Neural progenitor cell (in vitro differentiated cells): ENCODE measurements at regions not wholly inside any gene's neighbourhood (a gene's known extent, or its start where the extent isn't known, plus 50 kb on each side); places are given as distances from the start of the nearest gene placed in this dataset.

ENCODE experiments used
- DNase-seq: peaks from one replicate; pipeline ENCODE4 v3.0.0-alpha.2; 2016; ENCODE audit warnings: low spot score
- H2AFZ ChIP-seq: fragments of 200-600 bp; sonication (generic); replicated peaks from 2 replicates; pipeline ENCODE4 v1.6.1; 2016; ENCODE audit warnings: antibody characterized with exemption
- H3F3A ChIP-seq: fragments of 200-600 bp; sonication (generic); 2 replicates; pipeline ENCODE4 v1.6.1; 2016; ENCODE audit warnings: antibody characterized with exemption, low read depth
- H3K27ac ChIP-seq: fragments of 200-600 bp; sonication (generic); 2 replicates; pipeline ENCODE4 v1.5.1; 2016; ENCODE audit warnings: mild to moderate bottlenecking
- H3K27me3 ChIP-seq: fragments of 200-600 bp; sonication (generic); 2 replicates; pipeline ENCODE4 v1.6.1; 2016; ENCODE audit warnings: mild to moderate bottlenecking, moderate library complexity
- H3K36me3 ChIP-seq: fragments of 200-600 bp; sonication (generic); 2 replicates; pipeline ENCODE4 v1.5.1; 2016
- H3K4me1 ChIP-seq: fragments of 200-600 bp; sonication (generic); 2 replicates; pipeline ENCODE4 v1.6.1; 2016; ENCODE audit warnings: mixed run types
- H3K4me2 ChIP-seq: fragments of 200-600 bp; sonication (generic); 2 replicates; pipeline ENCODE4 v1.6.1; 2016
- H3K4me3 ChIP-seq: fragments of 200-600 bp; sonication (generic); 2 replicates; pipeline ENCODE4 v1.5.1; 2016
- H3K79me2 ChIP-seq: fragments of 200-600 bp; sonication (generic); 2 replicates; pipeline ENCODE4 v1.6.1; 2016; ENCODE audit warnings: low read depth
- H3K9ac ChIP-seq: fragments of 200-600 bp; sonication (generic); 2 replicates; pipeline ENCODE4 v1.6.1; 2016
- H3K9me3 ChIP-seq: fragments of 200-600 bp; sonication (generic); 2 replicates; pipeline ENCODE4 v1.5.1; 2016; ENCODE audit warnings: low read depth
- H4K20me1 ChIP-seq: fragments of 200-600 bp; sonication (generic); 2 replicates; pipeline ENCODE4 v1.6.1; 2016; ENCODE audit warnings: low read depth
- H3K27ac Mint-ChIP-seq: 3 replicates; pipeline ENCODE4 v1.8.0; 2021; ENCODE audit warnings: mixed read lengths
- H3K27me3 Mint-ChIP-seq: 2 replicates; pipeline ENCODE4 v1.8.0; 2022; ENCODE audit warnings: low read depth, mild to moderate bottlenecking, inconsistent platforms, moderate library complexity, mixed read lengths; ENCODE audit not compliant: insufficient read depth
- H3K36me3 Mint-ChIP-seq: 3 replicates; pipeline ENCODE4 v1.8.0; 2021; ENCODE audit warnings: mixed read lengths
- H3K4me1 Mint-ChIP-seq: 3 replicates; pipeline ENCODE4 v1.8.0; 2021; ENCODE audit warnings: mixed read lengths
- H3K4me3 Mint-ChIP-seq: 3 replicates; pipeline ENCODE4 v1.8.0; 2021; ENCODE audit warnings: mild to moderate bottlenecking, moderate library complexity, mixed read lengths
- H3K9me3 Mint-ChIP-seq: 3 replicates; pipeline ENCODE4 v1.8.0; 2020; ENCODE audit warnings: mixed read lengths
- EZH2 ChIP-seq: fragments of 200-600 bp; sonication (generic); IDR thresholded peaks from 2 replicates; pipeline ENCODE4 v1.6.1; 2017; ENCODE audit warnings: antibody characterized with exemption, mild to moderate bottlenecking, moderate library complexity
- EZH2phosphoT487 ChIP-seq: fragments of 200-600 bp; sonication (generic); IDR thresholded peaks from 2 replicates; pipeline ENCODE4 v1.6.1; 2017; ENCODE audit warnings: antibody characterized with exemption
- TF ChIP-seq, protein P1 (sequence below): fragments of 200-600 bp; sonication (generic); IDR thresholded peaks from 2 replicates; pipeline ENCODE4 v1.5.1; 2017; ENCODE audit warnings: antibody characterized with exemption, mild to moderate bottlenecking

DNA sequence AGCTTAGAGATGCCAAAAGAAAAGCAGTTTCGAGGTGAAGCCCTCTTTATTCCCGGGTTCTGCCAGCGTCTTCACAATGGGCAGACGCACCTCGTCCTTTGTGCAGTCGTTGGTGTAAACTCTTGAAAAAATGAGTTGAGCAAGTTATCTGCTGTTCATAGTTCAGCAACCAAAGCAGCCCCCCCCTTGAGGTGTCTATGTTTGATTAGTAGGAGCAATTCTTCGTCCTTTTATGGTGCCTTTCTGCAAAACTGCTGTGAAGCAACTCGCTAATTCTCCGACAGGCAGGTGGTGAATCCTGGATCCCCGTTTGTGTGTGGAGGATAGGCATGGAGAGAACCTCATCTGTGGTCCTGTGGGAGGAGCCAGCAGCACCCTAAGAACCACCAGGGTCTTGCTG is 234.5 kb downstream of the GLRX3 start:
- no peak overlapping the region for H3K27ac ChIP-seq
- no peak for DNase-seq
- H3K4me3 Mint-ChIP-seq = no peak overlapping the region
- H3K27me3 Mint-ChIP-seq = peaks cover 9% of the 10 kb centered on the region
- H3K4me1 ChIP-seq = no peaks in the 10 kb centered on the region
- H3K9me3 Mint-ChIP-seq = no peaks in the 10 kb centered on the region
- no peaks in the 10 kb centered on the region for H4K20me1 ChIP-seq
- TF ChIP-seq, protein P1, sequence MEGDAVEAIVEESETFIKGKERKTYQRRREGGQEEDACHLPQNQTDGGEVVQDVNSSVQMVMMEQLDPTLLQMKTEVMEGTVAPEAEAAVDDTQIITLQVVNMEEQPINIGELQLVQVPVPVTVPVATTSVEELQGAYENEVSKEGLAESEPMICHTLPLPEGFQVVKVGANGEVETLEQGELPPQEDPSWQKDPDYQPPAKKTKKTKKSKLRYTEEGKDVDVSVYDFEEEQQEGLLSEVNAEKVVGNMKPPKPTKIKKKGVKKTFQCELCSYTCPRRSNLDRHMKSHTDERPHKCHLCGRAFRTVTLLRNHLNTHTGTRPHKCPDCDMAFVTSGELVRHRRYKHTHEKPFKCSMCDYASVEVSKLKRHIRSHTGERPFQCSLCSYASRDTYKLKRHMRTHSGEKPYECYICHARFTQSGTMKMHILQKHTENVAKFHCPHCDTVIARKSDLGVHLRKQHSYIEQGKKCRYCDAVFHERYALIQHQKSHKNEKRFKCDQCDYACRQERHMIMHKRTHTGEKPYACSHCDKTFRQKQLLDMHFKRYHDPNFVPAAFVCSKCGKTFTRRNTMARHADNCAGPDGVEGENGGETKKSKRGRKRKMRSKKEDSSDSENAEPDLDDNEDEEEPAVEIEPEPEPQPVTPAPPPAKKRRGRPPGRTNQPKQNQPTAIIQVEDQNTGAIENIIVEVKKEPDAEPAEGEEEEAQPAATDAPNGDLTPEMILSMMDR = no peak
- TF ChIP-seq EZH2 (no peak), EZH2phosphoT487 (no peak)
- H3K36me3 Mint-ChIP-seq = no peaks in the 10 kb centered on the region
- H3K4me2 ChIP-seq = no peak overlapping the region
- no peaks in the 10 kb centered on the region for H3F3A ChIP-seq
- H3K9ac ChIP-seq = no peak overlapping the region
- H3K4me1 Mint-ChIP-seq = peaks cover 7% of the 10 kb centered on the region
- H3K9me3 ChIP-seq = no peaks in the 10 kb centered on the region
- H3K36me3 ChIP-seq = no peaks in the 10 kb centered on the region
- H2AFZ ChIP-seq = no peak overlapping the region
- H3K79me2 ChIP-seq = no peaks in the 10 kb centered on the region
- H3K27ac Mint-ChIP-seq = no peak overlapping the region
- H3K27me3 ChIP-seq = no peaks in the 10 kb centered on the region
- H3K4me3 ChIP-seq = no peak overlapping the region

DNA sequence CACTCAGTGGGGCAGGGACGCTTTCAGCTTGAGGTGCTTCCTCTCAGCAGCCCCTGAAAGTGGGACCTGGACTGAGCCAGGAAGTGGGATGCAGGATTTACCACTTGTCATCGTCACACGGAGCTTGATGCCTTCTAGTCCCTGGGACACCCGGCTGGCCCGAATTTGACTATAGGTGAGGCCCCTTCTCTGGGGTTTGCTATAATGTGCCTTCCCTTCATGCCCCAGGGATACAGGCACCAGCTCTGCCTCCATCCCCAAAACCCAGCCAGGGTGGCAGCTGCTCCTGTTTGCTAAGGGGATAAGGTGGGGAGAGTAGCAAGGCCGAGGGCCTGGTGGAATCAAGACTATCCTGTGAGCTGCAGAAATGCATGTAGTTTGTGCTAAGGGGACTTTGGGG is 235.0 kb downstream of the GLRX3 start:
- no peaks in the 10 kb centered on the region for H4K20me1 ChIP-seq
- H3K79me2 ChIP-seq = no peaks in the 10 kb centered on the region
- TF ChIP-seq, protein P1 = no peak
- no peak for TF ChIP-seq EZH2phosphoT487
- TF ChIP-seq EZH2 = no peak
- no peak overlapping the region for H3K27ac Mint-ChIP-seq
- no peak overlapping the region for H3K4me2 ChIP-seq
- no peak overlapping the region for H3K4me3 Mint-ChIP-seq
- H3K27me3 Mint-ChIP-seq = peaks cover 9% of the 10 kb centered on the region
- no peaks in the 10 kb centered on the region for H3K4me1 ChIP-seq
- H3K9ac ChIP-seq = no peak overlapping the region
- H3K36me3 ChIP-seq = no peaks in the 10 kb centered on the region
- H3K27ac ChIP-seq = no peak overlapping the region
- H2AFZ ChIP-seq = no peak overlapping the region
- no peaks in the 10 kb centered on the region for H3K36me3 Mint-ChIP-seq
- no peaks in the 10 kb centered on the region for H3K27me3 ChIP-seq
- H3K9me3 ChIP-seq = no peaks in the 10 kb centered on the region
- H3K4me3 ChIP-seq = no peak overlapping the region
- H3F3A ChIP-seq = no peaks in the 10 kb centered on the region
- no peak for DNase-seq
- peaks cover 7% of the 10 kb centered on the region for H3K4me1 Mint-ChIP-seq
- no peaks in the 10 kb centered on the region for H3K9me3 Mint-ChIP-seq

- H4K20me1 ChIP-seq = no peaks in the 10 kb centered on the region
- peaks cover 7% of the 10 kb centered on the region for H3K4me1 Mint-ChIP-seq
- H3K9ac ChIP-seq = no peak overlapping the region
- H3K9me3 Mint-ChIP-seq = no peaks in the 10 kb centered on the region
- no peak overlapping the region for H3K4me2 ChIP-seq
- H3K27me3 ChIP-seq = no peaks in the 10 kb centered on the region
- H3K9me3 ChIP-seq = no peaks in the 10 kb centered on the region
- no peak for DNase-seq
- peaks cover 8% of the 10 kb centered on the region for H3K27me3 Mint-ChIP-seq
- H3K4me3 Mint-ChIP-seq = no peak overlapping the region
- TF ChIP-seq EZH2phosphoT487 (no peak), EZH2 (no peak)
- TF ChIP-seq, protein P1 = no peak
- H3K4me3 ChIP-seq = no peak overlapping the region
- H2AFZ ChIP-seq = no peak overlapping the region
- H3K36me3 ChIP-seq = no peaks in the 10 kb centered on the region
- no peaks in the 10 kb centered on the region for H3K4me1 ChIP-seq
- H3K36me3 Mint-ChIP-seq = no peaks in the 10 kb centered on the region
- no peak overlapping the region for H3K27ac Mint-ChIP-seq
- no peaks in the 10 kb centered on the region for H3F3A ChIP-seq
- no peak overlapping the region for H3K27ac ChIP-seq
- H3K79me2 ChIP-seq = no peaks in the 10 kb centered on the region
These were observed 235.5 kb downstream of the GLRX3 start for GRCh38 chr10:130371666-130372065.

GRCh38 chr10:130372222-130372621 is 236.0 kb downstream of the GLRX3 start:
- H3K4me1 ChIP-seq = no peaks in the 10 kb centered on the region
- no peaks in the 10 kb centered on the region for H3K9me3 ChIP-seq
- Mint-ChIP-seq H3K27me3 (peaks cover 6% of the 10 kb centered on the region), H3K27ac (no peak overlapping the region), H3K36me3 (no peaks in the 10 kb centered on the region), H3K9me3 (no peaks in the 10 kb centered on the region), H3K4me3 (no peak overlapping the region), H3K4me1 (peaks cover 7% of the 10 kb centered on the region)
- H3F3A ChIP-seq = no peaks in the 10 kb centered on the region
- no peak overlapping the region for H3K9ac ChIP-seq
- no peaks in the 10 kb centered on the region for H3K36me3 ChIP-seq
- H2AFZ ChIP-seq = no peak overlapping the region
- H3K27ac ChIP-seq = no peak overlapping the region
- DNase-seq = no peak
- H4K20me1 ChIP-seq = no peaks in the 10 kb centered on the region
- H3K79me2 ChIP-seq = no peaks in the 10 kb centered on the region
- no peak overlapping the region for H3K4me3 ChIP-seq
- no peak overlapping the region for H3K4me2 ChIP-seq
- no peak for TF ChIP-seq EZH2
- no peaks in the 10 kb centered on the region for H3K27me3 ChIP-seq
